Aorta (tissue), 5 donors: ENCODE measurements at regions not wholly inside any gene's neighbourhood (a gene's known extent, or its start where the extent isn't known, plus 50 kb on each side); places are given as distances from the start of the nearest gene placed in this dataset.

Source experiments
- ATAC-seq: fragments of 200-7000 bp; cut with Tn5 transposase; one replicate; pipeline ENCODE4 v1.9.1; 2022; ENCODE audit warnings: moderate library complexity; ENCODE audit not compliant: low FRiP score
- DNase-seq, 2 donors: peaks; one replicate each; pipeline ENCODE4 v3.0.0-alpha.2; 2020
- H3K27ac ChIP-seq, 2 donors: one replicate each; pipeline ENCODE4 v1.5.1; 2013; ENCODE audit warnings: low read length in 2 of 2, mild to moderate bottlenecking in 2 of 2, moderate library complexity in 2 of 2, control low read depth in 1 of 2, inconsistent platforms in 1 of 2, low read depth in 1 of 2
- H3K27me3 ChIP-seq, 2 donors: one replicate each; pipeline ENCODE4 v1.6.1; 2013; ENCODE audit warnings: control low read depth in 1 of 2, low read length in 1 of 2, mild to moderate bottlenecking in 1 of 2, moderate library complexity in 1 of 2; ENCODE audit not compliant: insufficient read depth in 2 of 2, control insufficient read depth in 1 of 2
- H3K36me3 ChIP-seq, 2 donors: one replicate each; pipeline ENCODE4 v1.6.1; 2013; ENCODE audit warnings: control low read depth in 1 of 2, low read length in 1 of 2, mild to moderate bottlenecking in 1 of 2; ENCODE audit not compliant: insufficient read depth in 2 of 2, control insufficient read depth in 1 of 2
- H3K4me1 ChIP-seq, 2 donors: one replicate each; pipeline ENCODE4 v1.6.1; 2013; ENCODE audit warnings: low read length in 2 of 2, control low read depth in 1 of 2, mild to moderate bottlenecking in 1 of 2, moderate library complexity in 1 of 2; ENCODE audit not compliant: insufficient read depth in 2 of 2, control insufficient read depth in 1 of 2
- H3K4me3 ChIP-seq, 2 donors: one replicate each; pipeline ENCODE4 v1.5.1; 2013; ENCODE audit warnings: low read length in 2 of 2, control low read depth in 1 of 2, mild to moderate bottlenecking in 1 of 2
- H3K9me3 ChIP-seq: one replicate; pipeline ENCODE4 v1.6.1; 2013; ENCODE audit warnings: mild to moderate bottlenecking, low read length; ENCODE audit not compliant: control insufficient read depth
- WGBS, 2 donors: extraction: QIAGEN DNeasy Blood & Tissue Kit; methylation state at CpG; one replicate each; pipeline ENCODE4 v1.1.7; 2013; 5-methylcytosine and 5-hydroxymethylcytosine counted together
- intact Hi-C, 2 donors: fragments of 100-400 bp; cut with DNase I; formaldehyde crosslinking; loops; one replicate each; pipeline versions ENCODE4 v1.14.2 to v1.15.0; 2022
- donor health status: healthy with polysubstance abuse.
- donor health status: Bipolar disorder and iron deficiency.
- donor health status: DM: no; HTN: no; CAD: no.
- donor health status: DM: no; HTN: no; CAD: no.
- donor health status: DM: yes; HTN: yes; CAD: no.

- DNase-seq (no peak), ATAC-seq (no peak)
- Histone ChIP-seq H3K27ac (no peak overlapping the region), H3K4me3 (no peak overlapping the region), H3K9me3 (no peaks in the 10 kb centered on the region), H3K4me1 (no peaks in the 10 kb centered on the region), H3K36me3 (no peaks in the 10 kb centered on the region), H3K27me3 (no peaks in the 10 kb centered on the region)
- intact Hi-C loops = no loop called here
- WGBS, 2 donors = 87 to 93% methylated on average over 3 of the region's 3 CpGs
Observed at GRCh38 chr2:104402825-104403224, 451.1 kb upstream of the POU3F3 start.

DNA sequence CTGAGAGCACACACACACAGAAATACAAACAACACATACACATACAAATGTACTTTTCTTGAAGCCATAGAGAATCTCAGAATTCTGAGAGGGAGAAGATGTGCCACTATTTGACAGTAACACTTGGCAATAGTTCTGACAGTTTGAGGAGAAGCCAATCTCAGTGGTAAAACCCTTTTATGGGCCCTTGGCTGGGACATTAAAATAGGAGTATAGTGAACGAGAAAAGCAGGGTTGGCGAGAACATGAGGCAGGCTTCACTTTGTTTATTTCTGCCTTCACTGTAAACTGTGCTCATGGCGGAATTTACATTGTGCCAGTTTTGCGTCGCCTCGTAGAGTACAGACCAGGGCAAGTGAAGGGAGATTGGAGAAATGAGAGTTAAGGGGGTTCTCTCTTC is 449.4 kb upstream of the POU3F3 start:
- ATAC-seq (no peak), DNase-seq (no peak)
- Histone ChIP-seq H3K4me3 (no peak overlapping the region), H3K9me3 (no peaks in the 10 kb centered on the region), H3K4me1 (no peaks in the 10 kb centered on the region), H3K27me3 (no peaks in the 10 kb centered on the region), H3K36me3 (no peaks in the 10 kb centered on the region), H3K27ac (no peak overlapping the region)
- intact Hi-C loops = no loop called here
- WGBS, 2 donors = 84 to 90% methylated on average over 6 of the region's 6 CpGs

DNA sequence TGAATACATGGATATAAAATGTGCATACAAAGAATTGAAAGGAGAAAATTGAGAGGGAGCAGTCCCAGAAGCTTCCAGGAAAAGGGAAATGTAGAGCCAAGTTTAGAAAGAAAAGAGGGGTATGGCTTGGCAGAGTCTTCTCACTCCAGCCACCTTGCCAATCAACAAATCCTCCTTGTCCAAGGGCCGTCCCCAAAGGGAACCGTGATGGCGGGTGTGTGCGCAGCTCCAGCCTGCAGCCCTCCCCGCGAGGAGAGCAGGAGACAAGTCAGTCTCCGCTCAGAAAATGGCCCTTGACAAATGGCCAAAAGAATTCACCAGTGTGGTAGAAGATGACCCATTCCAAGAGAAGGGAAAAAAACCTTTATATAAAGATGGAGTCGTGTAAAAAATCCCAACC is 448.3 kb upstream of the POU3F3 start:
- no peak for ATAC-seq
- Histone ChIP-seq H3K4me1 (no peaks in the 10 kb centered on the region), H3K36me3 (no peaks in the 10 kb centered on the region), H3K27ac (no peak overlapping the region), H3K27me3 (no peaks in the 10 kb centered on the region), H3K9me3 (no peaks in the 10 kb centered on the region), H3K4me3 (no peak overlapping the region)
- intact Hi-C loops = no loop called here
- DNase-seq = no peak
- 84 to 87% methylated on average over 8 of the region's 8 CpGs for WGBS, 2 donors

DNA sequence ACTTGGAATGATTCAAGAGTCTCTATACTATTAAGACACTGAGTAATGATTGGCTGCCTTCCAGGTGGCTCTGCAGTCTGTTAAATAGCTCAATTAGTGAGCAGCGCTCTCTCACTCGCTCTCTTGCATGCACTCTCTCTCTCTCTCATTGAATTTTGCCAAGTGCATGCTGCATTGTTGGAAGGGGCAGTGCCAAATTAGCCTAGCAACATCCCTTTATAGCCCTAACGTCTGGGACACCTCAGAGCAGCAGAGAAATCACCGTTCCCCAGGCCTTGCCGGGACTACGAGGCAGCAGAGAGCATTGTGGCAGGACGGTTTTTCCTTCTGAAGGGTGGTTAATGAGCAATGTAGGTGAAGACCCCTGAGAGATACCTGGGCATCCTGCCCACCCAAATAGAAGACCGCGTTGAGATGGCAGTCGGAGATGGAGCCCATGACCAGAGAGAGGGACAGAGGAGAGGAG is 447.6 kb upstream of the POU3F3 start:
- DNase-seq (no peak), ATAC-seq (no peak)
- Histone ChIP-seq H3K9me3 (no peaks in the 10 kb centered on the region), H3K27ac (no peak overlapping the region), H3K36me3 (no peaks in the 10 kb centered on the region), H3K4me3 (no peak overlapping the region), H3K27me3 (no peaks in the 10 kb centered on the region), H3K4me1 (no peaks in the 10 kb centered on the region)
- intact Hi-C loops = no loop called here
- WGBS, 2 donors = 41 to 48% methylated on average over 10 of the region's 10 CpGs

GRCh38 chr2:104407641-104408040 is 446.3 kb upstream of the POU3F3 start:
- no peaks in the 10 kb centered on the region for H3K36me3 ChIP-seq
- H3K27me3 ChIP-seq = no peaks in the 10 kb centered on the region
- ATAC-seq = no peak
- no peak overlapping the region for H3K27ac ChIP-seq
- 92 to 93% methylated on average over 2 of the region's 2 CpGs for WGBS, 2 donors
- DNase-seq = no peak
- H3K4me1 ChIP-seq = no peaks in the 10 kb centered on the region
- intact Hi-C loops = no loop called here
- H3K9me3 ChIP-seq = no peaks in the 10 kb centered on the region
- H3K4me3 ChIP-seq = no peak overlapping the region

DNA sequence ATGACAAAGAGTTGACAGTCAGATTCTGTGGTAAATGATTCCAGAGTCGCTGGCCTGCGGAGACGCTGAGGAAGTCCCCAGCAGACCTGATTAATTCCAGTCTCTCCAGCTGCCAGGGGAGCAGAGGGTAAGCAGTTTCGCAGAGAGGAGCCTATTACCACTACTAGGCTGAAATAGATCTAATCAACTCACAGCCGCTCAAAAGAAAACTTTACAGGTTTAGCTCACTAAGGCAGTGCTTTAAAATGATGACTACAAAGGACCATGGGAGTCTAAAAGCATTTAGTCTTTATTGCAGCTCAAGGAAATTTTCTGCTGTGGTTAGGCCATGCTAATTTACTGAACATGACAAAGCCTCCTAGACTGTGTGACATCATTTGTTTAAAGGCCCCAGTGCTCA is 445.6 kb upstream of the POU3F3 start:
- WGBS, 2 donors = 69 to 82% methylated on average over 5 of the region's 5 CpGs
- Histone ChIP-seq H3K36me3 (no peaks in the 10 kb centered on the region), H3K27me3 (no peaks in the 10 kb centered on the region), H3K27ac (no peak overlapping the region), H3K9me3 (no peaks in the 10 kb centered on the region), H3K4me3 (no peak overlapping the region), H3K4me1 (no peaks in the 10 kb centered on the region)
- ATAC-seq (no peak), DNase-seq (no peak)
- intact Hi-C loops = no loop called here

DNA sequence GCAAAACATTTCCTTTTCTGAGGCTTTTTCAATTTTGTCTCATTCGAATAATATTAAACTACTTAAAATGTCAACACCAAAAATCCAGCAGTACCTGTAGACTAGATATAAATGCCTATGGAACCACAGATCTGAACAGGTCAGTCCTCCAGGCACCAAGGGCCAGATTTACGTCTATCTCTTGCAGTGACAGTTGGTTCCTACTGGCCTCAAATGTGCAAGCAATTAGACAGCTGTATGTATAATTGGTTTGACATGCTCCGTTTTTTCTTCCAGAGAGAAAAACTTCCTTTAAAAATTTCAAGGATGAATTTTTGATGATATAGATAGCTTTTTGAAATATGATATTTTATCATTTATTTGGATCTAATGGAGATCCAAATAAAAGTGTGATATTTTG is 443.8 kb upstream of the POU3F3 start:
- Histone ChIP-seq H3K27me3 (no peaks in the 10 kb centered on the region), H3K27ac (no peak overlapping the region), H3K4me3 (no peak overlapping the region), H3K9me3 (no peaks in the 10 kb centered on the region), H3K4me1 (no peaks in the 10 kb centered on the region), H3K36me3 (no peaks in the 10 kb centered on the region)
- intact Hi-C loops = no loop called here
- ATAC-seq (no peak), DNase-seq (no peak)
- 85 to 89% methylated on average over 3 of the region's 3 CpGs for WGBS, 2 donors

GRCh38 chr2:104412384-104412783 is 441.5 kb upstream of the POU3F3 start:
- DNase-seq (no peak), ATAC-seq (no peak)
- Histone ChIP-seq H3K27ac (no peak overlapping the region), H3K27me3 (no peaks in the 10 kb centered on the region), H3K4me1 (no peaks in the 10 kb centered on the region), H3K9me3 (no peaks in the 10 kb centered on the region), H3K36me3 (no peaks in the 10 kb centered on the region), H3K4me3 (no peak overlapping the region)
- intact Hi-C loops = no loop called here
- WGBS, 2 donors = 20 to 28% methylated on average over 2 of the region's 2 CpGs

GRCh38 chr2:104413890-104414289 is 440.0 kb upstream of the POU3F3 start:
- Histone ChIP-seq H3K27ac (no peak overlapping the region), H3K36me3 (no peaks in the 10 kb centered on the region), H3K4me3 (no peak overlapping the region), H3K4me1 (no peaks in the 10 kb centered on the region), H3K27me3 (no peaks in the 10 kb centered on the region), H3K9me3 (no peaks in the 10 kb centered on the region)
- intact Hi-C loops = no loop called here
- DNase-seq = no peak
- ATAC-seq = no peak
- WGBS, 2 donors = 68 to 81% methylated on average over 8 of the region's 8 CpGs
